SK-N-SH (cell line): ENCODE measurements at regions not wholly inside any gene's neighbourhood (a gene's known extent, or its start where the extent isn't known, plus 50 kb on each side); places are given as distances from the start of the nearest gene placed in this dataset.

Experiments
- CTCF ChIA-PET: fragments of 300-600, 350-600 bp; formaldehyde crosslinking; extraction: SDS; loops from one replicate; lab custom pipeline; 2021; lab: Yijun Ruan, JAX
- POLR2A ChIA-PET: fragments of 350-600 bp; sonication (Branson Sonifier 250); formaldehyde crosslinking; extraction: SDS; loops from one replicate; lab custom pipeline; 2020; ENCODE audit warnings: antibody characterized with exemption, inconsistent platforms; lab: Yijun Ruan, JAX
- DNase-seq: peaks from one replicate; pipeline ENCODE4 v3.0.0; 2012
- H2AFZ ChIP-seq: fragments of 200-600 bp; sonication (generic); 2 replicates; pipeline ENCODE4 v1.8.1; 2016; ENCODE audit warnings: antibody characterized with exemption, mild to moderate bottlenecking, low read depth
- H3F3A ChIP-seq: fragments of 200-600 bp; sonication (generic); replicated peaks from 2 replicates; pipeline ENCODE3; 2016; ENCODE audit warnings: antibody characterized with exemption, mild to moderate bottlenecking; ENCODE audit not compliant: insufficient read depth
- H3K27ac ChIP-seq, 2 experiments: fragments of 200-500 bp in 1 of 2; fragments of 200-600 bp in 1 of 2; sonication (Bioruptor generic) in 1 of 2; sonication (generic), shearing (Covaris generic) in 1 of 2; 2 replicates each; pipeline versions ENCODE4 v1.5.1 to v1.6.1; 2014 to 2016; ENCODE audit warnings: low read depth in 2 of 2, inconsistent platforms in 1 of 2, low read length in 1 of 2, mild to moderate bottlenecking in 1 of 2, mixed read lengths in 1 of 2
- H3K27me3 ChIP-seq: fragments of 200-600 bp; sonication (generic), shearing (Covaris generic); 2 replicates; pipeline ENCODE4 v1.6.1; 2016; ENCODE audit warnings: mixed run types; ENCODE audit not compliant: insufficient read depth
- H3K36me3 ChIP-seq, 2 experiments: fragments of 200-500 bp in 1 of 2; fragments of 200-600 bp in 1 of 2; sonication (Bioruptor generic) in 1 of 2; sonication (generic) in 1 of 2; replicated peaks in 1 of 2; 2 replicates each; pipeline versions ENCODE3 to v1.5.1; 2014 to 2016; ENCODE audit warnings: low read length in 1 of 2, mild to moderate bottlenecking in 1 of 2; ENCODE audit not compliant: insufficient read depth in 2 of 2, control insufficient read depth in 1 of 2
- H3K4me1 ChIP-seq, 2 experiments: fragments of 200-500 bp in 1 of 2; fragments of 200-600 bp in 1 of 2; sonication (Bioruptor generic) in 1 of 2; sonication (generic), shearing (Covaris generic) in 1 of 2; 2 replicates each; pipeline versions ENCODE4 v1.5.1 to v1.6.1; 2014 to 2016; ENCODE audit warnings: low read depth in 1 of 2, low read length in 1 of 2, mixed run types in 1 of 2; ENCODE audit not compliant: insufficient read depth in 2 of 2, control insufficient read depth in 1 of 2
- H3K4me2 ChIP-seq: fragments of 200-600 bp; sonication (generic), shearing (Covaris generic); 2 replicates; pipeline ENCODE4 v1.6.1; 2017; ENCODE audit warnings: mixed run types
- H3K4me3 ChIP-seq, 2 experiments: fragments of 200-500 bp in 1 of 2; fragments of 200-600 bp in 1 of 2; sonication (Bioruptor generic) in 1 of 2; sonication (generic), shearing (Covaris generic) in 1 of 2; 2 replicates each; pipeline versions ENCODE4 v1.5.1 to v1.8.1; 2014 to 2016; ENCODE audit warnings: low read depth in 2 of 2, inconsistent platforms in 1 of 2, low read length in 1 of 2, mild to moderate bottlenecking in 1 of 2, mixed read lengths in 1 of 2, moderate library complexity in 1 of 2
- H3K79me2 ChIP-seq: fragments of 200-600 bp; sonication (generic); 2 replicates; pipeline ENCODE4 v1.8.1; 2017; ENCODE audit warnings: mild to moderate bottlenecking; ENCODE audit not compliant: insufficient read depth
- H3K9ac ChIP-seq: fragments of 200-600 bp; sonication (generic); 2 replicates; pipeline ENCODE4 v1.6.1; 2017; ENCODE audit warnings: mixed run types
- H3K9me2 ChIP-seq: fragments of 200-600 bp; sonication (generic); 2 replicates; pipeline ENCODE4 v1.6.1; 2017; ENCODE audit warnings: mixed run types
- H3K9me3 ChIP-seq: fragments of 200-600 bp; sonication (generic); 2 replicates; pipeline ENCODE4 v1.6.1; 2017; ENCODE audit warnings: mixed run types, mild to moderate bottlenecking, moderate library complexity
- H4K20me1 ChIP-seq: fragments of 200-600 bp; sonication (generic); 2 replicates; pipeline ENCODE4 v1.6.1; 2017; ENCODE audit warnings: mild to moderate bottlenecking, mixed run types; ENCODE audit not compliant: insufficient read depth
- CTCF ChIP-seq: fragments of 200-600 bp; sonication (generic); IDR thresholded peaks from 2 replicates; pipeline ENCODE4 v1.6.1; 2017; ENCODE audit warnings: antibody characterized with exemption, mild to moderate bottlenecking, moderate library complexity
- FOXJ3 ChIP-seq: sonication (generic); formaldehyde crosslinking; IDR thresholded peaks from 2 replicates; pipeline ENCODE4 v1.5.1; 2020; ENCODE audit warnings: mild to moderate bottlenecking, missing genetic modification reagents
- FOXM1 ChIP-seq: IDR thresholded peaks from 2 replicates; pipeline ENCODE4 v1.4.0; 2012; ENCODE audit warnings: low read depth, mild to moderate bottlenecking
- GABPA ChIP-seq: IDR thresholded peaks from 2 replicates; pipeline ENCODE4 v1.4.0; 2012; ENCODE audit warnings: low read depth, mild to moderate bottlenecking
- MAX ChIP-seq: IDR thresholded peaks from 2 replicates; pipeline ENCODE4 v1.4.0; 2012; ENCODE audit warnings: low read depth
- MXI1 ChIP-seq: IDR thresholded peaks from 2 replicates; pipeline ENCODE4 v1.6.1; 2012; ENCODE audit warnings: mild to moderate bottlenecking, low read depth, low read length, improper control_type of control experiment
- NRF1 ChIP-seq: IDR thresholded peaks from 2 replicates; pipeline ENCODE4 v1.6.1; 2012; ENCODE audit warnings: low read depth, mild to moderate bottlenecking, low read length
- PBX3 ChIP-seq: IDR thresholded peaks from 2 replicates; pipeline ENCODE4; 2012
- RCOR1 ChIP-seq: fragments of 150-350 bp; IDR thresholded peaks from 2 replicates; pipeline ENCODE4 v1.6.1; 2017; ENCODE audit warnings: antibody characterized with exemption, low read length
- RFX5 ChIP-seq: IDR thresholded peaks from 2 replicates; pipeline ENCODE4 v1.6.1; 2012; ENCODE audit warnings: mild to moderate bottlenecking, improper control_type of control experiment, low read length
- RXRA ChIP-seq: IDR thresholded peaks from 2 replicates; pipeline ENCODE4 v1.4.0; 2012; ENCODE audit warnings: low read depth, mild to moderate bottlenecking, borderline replicate concordance
- SIN3A ChIP-seq: IDR thresholded peaks from 2 replicates; pipeline ENCODE4 v1.6.1; 2012; ENCODE audit warnings: low read depth, mild to moderate bottlenecking, low read length, moderate library complexity, borderline replicate concordance
- TAF1 ChIP-seq: IDR thresholded peaks from 2 replicates; pipeline ENCODE4 v1.6.1; 2012; ENCODE audit warnings: low read depth, mild to moderate bottlenecking, low read length, moderate library complexity, borderline replicate concordance
- TCF12 ChIP-seq: IDR thresholded peaks from 2 replicates; pipeline ENCODE4 v1.4.0; 2012
- USF1 ChIP-seq: IDR thresholded peaks from 2 replicates; pipeline ENCODE4 v1.4.0; 2012; ENCODE audit warnings: low read depth, borderline replicate concordance
- USF2 ChIP-seq: fragments of 150-350 bp; IDR thresholded peaks from 2 replicates; pipeline ENCODE4 v1.6.1; 2017; ENCODE audit warnings: antibody characterized with exemption, low read length, low read depth, borderline replicate concordance
- ZBTB33 ChIP-seq: IDR thresholded peaks from 2 replicates; pipeline ENCODE4 v1.4.0; 2012; ENCODE audit warnings: low read depth, borderline replicate concordance

- POLR2A ChIA-PET = no interaction called here
- H3K4me2 ChIP-seq = no peak overlapping the region
- H3K4me3 ChIP-seq = no peak overlapping the region
- no peaks in the 10 kb centered on the region for H3K27me3 ChIP-seq
- no peak overlapping the region for H2AFZ ChIP-seq
- no peaks in the 10 kb centered on the region for H3K79me2 ChIP-seq
- no peaks in the 10 kb centered on the region for H3K9me2 ChIP-seq
- no peak overlapping the region for H3K27ac ChIP-seq
- H3K36me3 ChIP-seq = no peaks in the 10 kb centered on the region
- no peaks in the 10 kb centered on the region for H4K20me1 ChIP-seq
- no peaks in the 10 kb centered on the region for H3K9me3 ChIP-seq
- DNase-seq = no peak
- TF ChIP-seq MAX (no peak), ZBTB33 (no peak), GABPA (no peak), FOXM1 (no peak), USF1 (no peak), TCF12 (no peak), SIN3A (no peak), NRF1 (no peak), PBX3 (no peak), USF2 (no peak), RFX5 (no peak), TAF1 (no peak), CTCF (no peak), RXRA (no peak), RCOR1 (no peak), FOXJ3 (CRISPR knock-in tag) (no peak), MXI1 (no peak)
- TF ChIP-seq, all 33 proteins: peak for 0
- Histone ChIP-seq H3F3A (no peaks in the 10 kb centered on the region), H3K9ac (no peak overlapping the region), H3K4me1 (no peaks in the 10 kb centered on the region)
- CTCF ChIA-PET = interaction anchor here (0.8 kb wide), 1 partner anchor 32 kb away, joined by 3 read pairs; no protein-coding TSS in a partner anchor
Observed at GRCh38 chr3:80649170-80649569, 881.4 kb upstream of the ROBO1 start.
